ENCODE measurements at regions not wholly inside any gene's neighbourhood (a gene's known extent, or its start where the extent isn't known, plus 50 kb on each side); places are given as distances from the start of the nearest gene placed in this dataset.

DNA sequence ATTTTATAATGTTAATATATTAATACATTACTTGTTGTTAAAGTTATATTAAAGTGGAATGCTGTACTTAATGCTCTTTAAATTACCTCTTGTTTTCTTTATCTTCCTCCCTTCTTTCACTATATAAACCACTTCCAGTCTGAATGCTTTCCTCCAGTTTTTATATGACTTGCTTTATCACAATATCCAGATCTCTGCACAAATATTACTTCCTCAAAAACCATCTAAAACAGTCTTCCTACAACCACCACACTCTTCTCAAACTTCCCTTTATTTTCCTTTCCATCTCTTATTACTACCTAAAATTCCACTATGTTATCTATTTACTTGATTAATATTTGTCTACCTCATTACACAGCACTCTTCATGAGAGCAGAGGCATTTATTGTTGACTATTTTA lies 956.6 kb downstream of the LRFN5 start:
- TF ChIP-seq ZBTB38 (CRISPR knock-in tag; IDR thresholded peaks at IDR 0.05) (no peak), PHB2 (IDR thresholded peaks at IDR 0.05; ENCODE audit: partially characterized antibody) (peak; percentile 57)
- TF ChIP-seq, protein P1, sequence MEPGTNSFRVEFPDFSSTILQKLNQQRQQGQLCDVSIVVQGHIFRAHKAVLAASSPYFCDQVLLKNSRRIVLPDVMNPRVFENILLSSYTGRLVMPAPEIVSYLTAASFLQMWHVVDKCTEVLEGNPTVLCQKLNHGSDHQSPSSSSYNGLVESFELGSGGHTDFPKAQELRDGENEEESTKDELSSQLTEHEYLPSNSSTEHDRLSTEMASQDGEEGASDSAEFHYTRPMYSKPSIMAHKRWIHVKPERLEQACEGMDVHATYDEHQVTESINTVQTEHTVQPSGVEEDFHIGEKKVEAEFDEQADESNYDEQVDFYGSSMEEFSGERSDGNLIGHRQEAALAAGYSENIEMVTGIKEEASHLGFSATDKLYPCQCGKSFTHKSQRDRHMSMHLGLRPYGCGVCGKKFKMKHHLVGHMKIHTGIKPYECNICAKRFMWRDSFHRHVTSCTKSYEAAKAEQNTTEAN (CRISPR knock-in tag; conservative IDR thresholded peaks at IDR 0.05), result no peak
- DNase-seq (ENCODE audit: low spot score) (no peak), ATAC-seq (no peak), FAIRE-seq (no peak)
- H3K9me3 ChIP-seq (ENCODE audit: low read length), result peaks cover 83% of the 10 kb centered on the region
- H3K9ac ChIP-seq (ENCODE audit: insufficient read depth, low read depth, low read length), result no peak overlapping the region
- no TSS peak for BruUV-seq (replicated peaks)
- H3K27me3 ChIP-seq (ENCODE audit: control insufficient read depth in 1 of 2, insufficient read depth in 2 of 2, low read length in 2 of 2), result no peaks in the 10 kb centered on the region
- H3K4me2 ChIP-seq (ENCODE audit: low read depth, low read length), result no peak overlapping the region
- H3K79me2 ChIP-seq (ENCODE audit: insufficient read depth, low read length), result no peaks in the 10 kb centered on the region
- no peaks in the 10 kb centered on the region for H3K4me1 ChIP-seq (ENCODE audit: insufficient read depth, low read length)
- H3K4me3 ChIP-seq (replicated peaks in 1 of 3; ENCODE audit: insufficient read depth in 1 of 3, low read depth in 2 of 3, low read length in 3 of 3), result no peak overlapping the region
- no peak overlapping the region for H2AFZ ChIP-seq (ENCODE audit: low read length)
- CTCF ChIA-PET (ENCODE audit: low intra/inter-chr PET ratio, low total read pairs), result no interaction called here
- in situ Hi-C loops (cut with HindIII; ENCODE audit: extremely low pct_ligation_motif_present, low pct_unique_long_range_greater_than_20kb), result no loop called here
- no peaks in the 10 kb centered on the region for H4K20me1 ChIP-seq (ENCODE audit: insufficient read depth, low read length)
- H3K36me3 ChIP-seq (replicated peaks in 1 of 2; ENCODE audit: control insufficient read depth in 1 of 2, insufficient read depth in 2 of 2, low read length in 2 of 2), result no peaks in the 10 kb centered on the region
- no peak overlapping the region for H3K27ac ChIP-seq (ENCODE audit: extremely low read length, insufficient read depth, low read length)
- POLR2A ChIA-PET, result no interaction called here
- intact Hi-C loops (cut with micrococcal nuclease; ENCODE audit: unreplicated experiment), result no loop called here

DNA sequence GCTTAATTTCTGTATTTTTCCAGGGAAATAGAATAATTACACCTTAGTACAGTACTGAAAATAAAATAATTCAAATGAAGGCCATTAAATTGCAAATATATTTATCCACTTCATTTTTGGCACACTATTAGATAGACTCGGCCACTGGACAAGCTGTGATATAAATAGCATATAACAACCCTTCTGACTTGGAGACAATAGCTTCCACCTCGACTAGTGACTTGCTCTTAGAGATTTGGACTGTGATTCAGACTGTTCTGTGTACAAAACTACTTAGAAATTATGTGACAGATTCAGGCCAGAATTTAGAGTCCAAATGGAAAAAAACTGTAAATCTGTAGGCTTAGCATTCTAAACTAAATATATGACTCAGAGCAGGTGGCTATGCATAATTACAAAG lies 949.9 kb downstream of the LRFN5 start:
- DNase-seq (ENCODE audit: low spot score) (no peak), ATAC-seq (no peak), FAIRE-seq (no peak)
- Histone ChIP-seq H3K27ac (ENCODE audit: extremely low read length, insufficient read depth, low read length) (no peak overlapping the region), H4K20me1 (ENCODE audit: insufficient read depth, low read length) (no peaks in the 10 kb centered on the region), H3K9me3 (ENCODE audit: low read length) (peaks cover 91% of the 10 kb centered on the region), H2AFZ (ENCODE audit: low read length) (no peak overlapping the region), H3K4me1 (ENCODE audit: insufficient read depth, low read length) (no peaks in the 10 kb centered on the region), H3K27me3 (ENCODE audit: control insufficient read depth in 1 of 2, insufficient read depth in 2 of 2, low read length in 2 of 2) (no peaks in the 10 kb centered on the region), H3K4me3 (replicated peaks in 1 of 3; ENCODE audit: insufficient read depth in 1 of 3, low read depth in 2 of 3, low read length in 3 of 3) (no peak overlapping the region), H3K9ac (ENCODE audit: insufficient read depth, low read depth, low read length) (no peak overlapping the region), H3K79me2 (ENCODE audit: insufficient read depth, low read length) (no peaks in the 10 kb centered on the region), H3K4me2 (ENCODE audit: low read depth, low read length) (no peak overlapping the region), H3K36me3 (replicated peaks in 1 of 2; ENCODE audit: control insufficient read depth in 1 of 2, insufficient read depth in 2 of 2, low read length in 2 of 2) (no peaks in the 10 kb centered on the region)
- ChIA-PET CTCF (ENCODE audit: low intra/inter-chr PET ratio, low total read pairs) (no interaction called here), POLR2A (no interaction called here)
- intact Hi-C loops (cut with micrococcal nuclease; ENCODE audit: unreplicated experiment) (no loop called here), in situ Hi-C loops (cut with HindIII; ENCODE audit: extremely low pct_ligation_motif_present, low pct_unique_long_range_greater_than_20kb) (no loop called here)
- no TSS peak for BruUV-seq (replicated peaks)
- TF ChIP-seq SATB2 (CRISPR knock-in tag; IDR thresholded peaks at IDR 0.05) (no peak), PAX8 (CRISPR knock-in tag; IDR thresholded peaks at IDR 0.05; ENCODE audit: borderline replicate concordance) (no peak)
- 2% methylated on average over 2 of the region's 2 CpGs for WGBS (ENCODE audit: low lambda C conversion rate)
